Neural cell (in vitro differentiated cells): ENCODE measurements at regions not wholly inside any gene's neighbourhood (a gene's known extent, or its start where the extent isn't known, plus 50 kb on each side); places are given as distances from the start of the nearest gene placed in this dataset.

Experiments used
- H2AFZ ChIP-seq: fragments of 200-600, 300-800 bp; sonication (generic), shearing (Covaris generic); 2 replicates; pipeline ENCODE4 v1.6.0; 2014; ENCODE audit warnings: low read depth, mild to moderate bottlenecking, antibody characterized with exemption, low read length, moderate library complexity
- H3F3A ChIP-seq: fragments of 200-600 bp; shearing (Covaris generic); 2 replicates; pipeline ENCODE4 v1.6.1; 2016; ENCODE audit warnings: mild to moderate bottlenecking, moderate library complexity, mixed read lengths, antibody characterized with exemption, low read length; ENCODE audit not compliant: insufficient read depth, poor library complexity, severe bottlenecking
- H3K27ac ChIP-seq: fragments of 200-600, 300-800 bp; sonication (generic), shearing (Covaris generic); 2 replicates; pipeline ENCODE4 v1.5.1; 2014; ENCODE audit warnings: mild to moderate bottlenecking, low read length, moderate library complexity
- H3K27me3 ChIP-seq: fragments of 300-800, 200-600 bp; sonication (generic), shearing (Covaris generic); 2 replicates; pipeline ENCODE4 v1.6.0; 2014; ENCODE audit warnings: mild to moderate bottlenecking, low read depth, low read length, moderate library complexity; ENCODE audit not compliant: insufficient read depth
- H3K36me3 ChIP-seq: fragments of 300-800, 200-600 bp; sonication (generic), shearing (Covaris generic); 2 replicates; pipeline ENCODE4 v1.5.1; 2014; ENCODE audit warnings: mild to moderate bottlenecking, antibody characterized with exemption, low read length, moderate library complexity; ENCODE audit not compliant: insufficient read depth
- H3K4me2 ChIP-seq: fragments of 300-800, 200-600 bp; sonication (generic), shearing (Covaris generic); 2 replicates; pipeline ENCODE4 v1.6.0; 2014; ENCODE audit warnings: mild to moderate bottlenecking, low read length
- H3K4me3 ChIP-seq: fragments of 300-800, 200-600 bp; sonication (generic), shearing (Covaris generic); 2 replicates; pipeline ENCODE4 v1.5.1; 2014; ENCODE audit warnings: mild to moderate bottlenecking, low read length, moderate library complexity
- H3K79me2 ChIP-seq: fragments of 200-600 bp; shearing (Covaris generic); replicated peaks from 2 replicates; pipeline ENCODE4 v1.6.0; 2014; ENCODE audit warnings: mild to moderate bottlenecking, low read length, moderate library complexity; ENCODE audit not compliant: insufficient read depth
- H3K9ac ChIP-seq: fragments of 300-800, 200-600 bp; sonication (generic), shearing (Covaris generic); 2 replicates; pipeline ENCODE4 v1.6.1; 2016; ENCODE audit warnings: mild to moderate bottlenecking, low read length, mixed read lengths
- H3K9me2 ChIP-seq: fragments of 200-600 bp; shearing (Covaris generic); 2 replicates; pipeline ENCODE4 v1.6.1; 2016; ENCODE audit warnings: mild to moderate bottlenecking, low read length, mixed read lengths; ENCODE audit not compliant: insufficient read depth
- H3K9me3 ChIP-seq: fragments of 200-600, 300-800 bp; sonication (generic), shearing (Covaris generic); 2 replicates; pipeline ENCODE4 v1.6.1; 2016; ENCODE audit warnings: mild to moderate bottlenecking, mixed run types, low read length, moderate library complexity, mixed read lengths
- H4K20me1 ChIP-seq: fragments of 200-600 bp; shearing (Covaris generic); 2 replicates; pipeline ENCODE4 v1.6.1; 2016; ENCODE audit warnings: mild to moderate bottlenecking, mixed run types; ENCODE audit not compliant: insufficient read depth
- EP300 ChIP-seq: fragments of 450-650 bp; conservative IDR thresholded peaks from 2 replicates; pipeline ENCODE4 v1.6.1; 2014; ENCODE audit warnings: antibody characterized with exemption, mild to moderate bottlenecking, moderate library complexity; ENCODE audit not compliant: poor library complexity, severe bottlenecking
- EZH2 ChIP-seq: fragments of 200-600, 300-800 bp; shearing (Covaris generic), sonication (generic); IDR thresholded peaks from 2 replicates; pipeline ENCODE4 v1.6.1; 2014; ENCODE audit warnings: antibody characterized with exemption, low read length, borderline replicate concordance, mild to moderate bottlenecking; ENCODE audit not compliant: insufficient read depth, poor library complexity, severe bottlenecking
- MXI1 ChIP-seq: fragments of 450-650 bp; conservative IDR thresholded peaks from 2 replicates; pipeline ENCODE4 v1.6.1; 2014; ENCODE audit warnings: antibody characterized with exemption, mild to moderate bottlenecking; ENCODE audit not compliant: poor library complexity, severe bottlenecking
- POLR2AphosphoS5 ChIP-seq: IDR thresholded peaks from 2 replicates; pipeline ENCODE4 v1.6.1; 2012
- RAD21 ChIP-seq: fragments of 450-650 bp; conservative IDR thresholded peaks from 2 replicates; pipeline ENCODE4 v1.6.1; 2014; ENCODE audit warnings: antibody characterized with exemption, mild to moderate bottlenecking, moderate library complexity
- SMC3 ChIP-seq: fragments of 450-650 bp; conservative IDR thresholded peaks from 2 replicates; pipeline ENCODE4 v1.6.1; 2014; ENCODE audit warnings: antibody characterized with exemption, mild to moderate bottlenecking, moderate library complexity; ENCODE audit not compliant: poor library complexity
- TAF1 ChIP-seq: IDR thresholded peaks from 2 replicates; pipeline ENCODE4 v1.6.1; 2012; ENCODE audit warnings: low read depth
- TF ChIP-seq, protein P1 (sequence below): IDR thresholded peaks from 2 replicates; pipeline ENCODE4 v1.6.1; 2012; ENCODE audit warnings: borderline replicate concordance
- TF ChIP-seq, protein P2 (sequence below): fragments of 450-650 bp; IDR thresholded peaks from 2 replicates; pipeline ENCODE4 v1.5.1; 2014; ENCODE audit warnings: antibody characterized with exemption, mild to moderate bottlenecking, moderate library complexity; ENCODE audit not compliant: poor library complexity, severe bottlenecking

DNA sequence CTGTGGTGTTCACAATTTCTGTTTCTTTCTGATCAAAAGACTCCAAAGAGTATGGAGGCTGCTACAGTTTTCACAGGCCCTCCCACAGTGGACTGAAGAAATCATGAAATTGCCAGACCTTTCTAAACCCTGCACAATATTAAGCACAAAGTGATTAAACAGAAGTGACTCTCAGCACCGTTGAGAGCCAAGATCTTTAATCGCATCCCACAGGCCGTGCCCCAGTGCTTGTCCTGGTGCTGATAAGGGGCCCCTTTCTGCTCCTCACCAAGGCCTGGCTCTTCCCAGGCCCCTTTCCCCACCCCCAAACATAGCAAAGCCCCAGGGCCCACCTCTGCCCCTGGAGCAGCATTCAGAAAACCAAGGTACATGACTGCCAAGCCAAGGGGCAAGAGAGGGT, 57.4 kb upstream of the BMAL1 start:
- Histone ChIP-seq H3K27me3 (no peaks in the 10 kb centered on the region), H4K20me1 (no peaks in the 10 kb centered on the region), H3K27ac (no peak overlapping the region), H2AFZ (no peak overlapping the region), H3K9me3 (no peaks in the 10 kb centered on the region), H3F3A (no peaks in the 10 kb centered on the region), H3K9me2 (no peaks in the 10 kb centered on the region), H3K79me2 (no peaks in the 10 kb centered on the region), H3K36me3 (no peaks in the 10 kb centered on the region), H3K9ac (no peak overlapping the region), H3K4me3 (no peak overlapping the region), H3K4me2 (no peak overlapping the region)
- no peak for TF ChIP-seq POLR2AphosphoS5
- TF ChIP-seq MXI1 = no peak
- TF ChIP-seq, protein P1, sequence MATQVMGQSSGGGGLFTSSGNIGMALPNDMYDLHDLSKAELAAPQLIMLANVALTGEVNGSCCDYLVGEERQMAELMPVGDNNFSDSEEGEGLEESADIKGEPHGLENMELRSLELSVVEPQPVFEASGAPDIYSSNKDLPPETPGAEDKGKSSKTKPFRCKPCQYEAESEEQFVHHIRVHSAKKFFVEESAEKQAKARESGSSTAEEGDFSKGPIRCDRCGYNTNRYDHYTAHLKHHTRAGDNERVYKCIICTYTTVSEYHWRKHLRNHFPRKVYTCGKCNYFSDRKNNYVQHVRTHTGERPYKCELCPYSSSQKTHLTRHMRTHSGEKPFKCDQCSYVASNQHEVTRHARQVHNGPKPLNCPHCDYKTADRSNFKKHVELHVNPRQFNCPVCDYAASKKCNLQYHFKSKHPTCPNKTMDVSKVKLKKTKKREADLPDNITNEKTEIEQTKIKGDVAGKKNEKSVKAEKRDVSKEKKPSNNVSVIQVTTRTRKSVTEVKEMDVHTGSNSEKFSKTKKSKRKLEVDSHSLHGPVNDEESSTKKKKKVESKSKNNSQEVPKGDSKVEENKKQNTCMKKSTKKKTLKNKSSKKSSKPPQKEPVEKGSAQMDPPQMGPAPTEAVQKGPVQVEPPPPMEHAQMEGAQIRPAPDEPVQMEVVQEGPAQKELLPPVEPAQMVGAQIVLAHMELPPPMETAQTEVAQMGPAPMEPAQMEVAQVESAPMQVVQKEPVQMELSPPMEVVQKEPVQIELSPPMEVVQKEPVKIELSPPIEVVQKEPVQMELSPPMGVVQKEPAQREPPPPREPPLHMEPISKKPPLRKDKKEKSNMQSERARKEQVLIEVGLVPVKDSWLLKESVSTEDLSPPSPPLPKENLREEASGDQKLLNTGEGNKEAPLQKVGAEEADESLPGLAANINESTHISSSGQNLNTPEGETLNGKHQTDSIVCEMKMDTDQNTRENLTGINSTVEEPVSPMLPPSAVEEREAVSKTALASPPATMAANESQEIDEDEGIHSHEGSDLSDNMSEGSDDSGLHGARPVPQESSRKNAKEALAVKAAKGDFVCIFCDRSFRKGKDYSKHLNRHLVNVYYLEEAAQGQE = no peak
- TF ChIP-seq EZH2 = no peak
- TF ChIP-seq SMC3 = no peak
- no peak for TF ChIP-seq TAF1
- TF ChIP-seq, protein P2, sequence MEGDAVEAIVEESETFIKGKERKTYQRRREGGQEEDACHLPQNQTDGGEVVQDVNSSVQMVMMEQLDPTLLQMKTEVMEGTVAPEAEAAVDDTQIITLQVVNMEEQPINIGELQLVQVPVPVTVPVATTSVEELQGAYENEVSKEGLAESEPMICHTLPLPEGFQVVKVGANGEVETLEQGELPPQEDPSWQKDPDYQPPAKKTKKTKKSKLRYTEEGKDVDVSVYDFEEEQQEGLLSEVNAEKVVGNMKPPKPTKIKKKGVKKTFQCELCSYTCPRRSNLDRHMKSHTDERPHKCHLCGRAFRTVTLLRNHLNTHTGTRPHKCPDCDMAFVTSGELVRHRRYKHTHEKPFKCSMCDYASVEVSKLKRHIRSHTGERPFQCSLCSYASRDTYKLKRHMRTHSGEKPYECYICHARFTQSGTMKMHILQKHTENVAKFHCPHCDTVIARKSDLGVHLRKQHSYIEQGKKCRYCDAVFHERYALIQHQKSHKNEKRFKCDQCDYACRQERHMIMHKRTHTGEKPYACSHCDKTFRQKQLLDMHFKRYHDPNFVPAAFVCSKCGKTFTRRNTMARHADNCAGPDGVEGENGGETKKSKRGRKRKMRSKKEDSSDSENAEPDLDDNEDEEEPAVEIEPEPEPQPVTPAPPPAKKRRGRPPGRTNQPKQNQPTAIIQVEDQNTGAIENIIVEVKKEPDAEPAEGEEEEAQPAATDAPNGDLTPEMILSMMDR = no peak
- no peak for TF ChIP-seq EP300
- no peak for TF ChIP-seq RAD21

DNA sequence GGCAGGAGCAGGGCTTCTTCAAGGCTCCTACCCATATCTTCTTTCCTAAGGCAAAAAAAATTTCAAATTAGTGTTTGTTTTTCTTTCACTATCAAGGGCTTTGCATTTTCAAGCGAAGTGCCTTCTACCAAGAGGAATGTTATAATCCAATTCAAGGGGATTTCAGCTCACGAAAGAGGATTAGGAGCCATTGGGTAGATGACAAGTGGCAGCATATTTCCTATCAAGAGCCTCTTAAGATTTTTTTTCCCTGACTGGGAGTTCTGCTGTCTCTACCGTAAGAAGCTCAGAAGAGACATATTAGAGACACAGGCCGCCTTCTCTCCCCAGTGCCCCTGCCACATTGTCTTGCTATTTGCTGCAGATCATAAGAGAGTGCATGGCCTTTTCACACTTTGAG, 55.9 kb upstream of the BMAL1 start:
- Histone ChIP-seq H3K79me2 (no peaks in the 10 kb centered on the region), H3F3A (no peaks in the 10 kb centered on the region), H2AFZ (no peak overlapping the region), H3K36me3 (no peaks in the 10 kb centered on the region), H3K27me3 (no peaks in the 10 kb centered on the region), H3K9me2 (no peaks in the 10 kb centered on the region), H3K27ac (no peak overlapping the region), H3K9me3 (no peaks in the 10 kb centered on the region), H3K4me2 (no peak overlapping the region), H4K20me1 (no peaks in the 10 kb centered on the region), H3K9ac (no peak overlapping the region), H3K4me3 (no peak overlapping the region)
- TF ChIP-seq TAF1 (no peak), MXI1 (no peak), POLR2AphosphoS5 (no peak), EZH2 (no peak), SMC3 (no peak), RAD21 (no peak), EP300 (no peak)
- TF ChIP-seq, protein P1 = no peak
- TF ChIP-seq, protein P2 = no peak
